ENCODE measurements at regions not wholly inside any gene's neighbourhood (a gene's known extent, or its start where the extent isn't known, plus 50 kb on each side); places are given as distances from the start of the nearest gene placed in this dataset.

DNA sequence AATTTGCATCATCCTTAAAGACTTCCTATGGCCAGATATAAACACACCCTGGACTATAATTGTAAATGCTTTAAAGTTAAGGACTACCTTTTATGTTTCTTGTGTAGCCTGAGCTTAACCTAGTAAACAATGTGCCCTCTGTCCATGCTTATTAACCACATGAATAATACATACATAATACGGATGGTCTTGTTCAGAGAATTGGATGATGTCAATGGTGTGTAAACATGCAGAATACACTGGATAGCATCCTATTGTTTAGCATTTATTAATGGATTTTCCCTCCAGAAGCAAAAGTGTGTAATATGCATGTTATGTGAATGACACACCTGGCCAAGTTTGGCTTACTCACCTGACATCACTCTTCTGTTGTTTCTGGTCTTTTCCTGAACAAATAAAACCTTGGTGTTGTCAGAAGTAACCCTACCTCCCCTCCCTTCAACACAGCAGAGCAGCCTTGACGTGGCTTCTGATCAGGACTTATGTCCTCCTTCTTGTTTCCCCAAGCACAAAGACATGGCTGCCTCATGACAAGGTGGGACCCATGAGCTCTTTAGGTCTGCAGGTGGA is 517.9 kb downstream of the MTRR start:
- no peak for DNase-seq (ENCODE audit: low read depth in 2 of 2)

DNA sequence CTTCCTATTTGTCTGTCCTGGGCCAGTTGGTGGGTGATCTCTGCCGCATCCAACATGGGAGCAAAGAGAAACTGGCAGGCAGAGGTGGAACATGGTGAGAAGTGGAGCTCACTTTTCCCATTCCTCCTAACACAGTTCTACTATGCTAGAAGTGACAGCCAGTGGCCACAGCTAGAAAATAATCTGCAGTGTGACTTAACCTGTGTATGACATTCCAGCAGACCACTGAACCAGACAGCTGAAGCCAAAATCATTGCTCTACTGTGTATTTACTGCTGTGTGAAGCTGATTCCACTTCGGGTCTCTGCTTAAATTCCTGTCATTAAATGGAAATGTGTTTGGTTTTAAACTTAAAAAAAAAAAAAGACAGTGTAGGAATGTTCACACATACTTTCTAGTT is 523.0 kb downstream of the MTRR start:
- DNase-seq (ENCODE audit: low read depth in 2 of 2), result no peak

DNA sequence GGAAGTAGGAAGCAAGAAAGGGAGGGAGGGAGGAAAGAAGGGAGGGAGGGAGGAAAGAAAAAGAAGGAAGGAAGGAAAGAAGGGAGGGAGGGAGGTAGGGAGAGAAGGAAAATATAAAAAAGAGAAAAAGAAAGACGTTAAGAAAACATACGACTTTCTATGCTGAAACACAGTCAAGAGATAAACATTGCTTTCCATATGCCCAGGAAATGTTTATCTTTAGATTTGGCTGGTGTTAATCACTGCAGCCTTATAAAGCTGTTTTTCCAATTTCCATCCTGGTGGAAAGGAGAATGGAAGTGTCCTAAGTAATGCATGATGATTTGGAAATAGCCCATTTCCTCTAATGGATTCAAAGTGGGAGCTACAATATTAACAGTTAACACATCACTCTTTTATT is 524.3 kb downstream of the MTRR start:
- no peak for DNase-seq (ENCODE audit: low read depth in 2 of 2)

DNA sequence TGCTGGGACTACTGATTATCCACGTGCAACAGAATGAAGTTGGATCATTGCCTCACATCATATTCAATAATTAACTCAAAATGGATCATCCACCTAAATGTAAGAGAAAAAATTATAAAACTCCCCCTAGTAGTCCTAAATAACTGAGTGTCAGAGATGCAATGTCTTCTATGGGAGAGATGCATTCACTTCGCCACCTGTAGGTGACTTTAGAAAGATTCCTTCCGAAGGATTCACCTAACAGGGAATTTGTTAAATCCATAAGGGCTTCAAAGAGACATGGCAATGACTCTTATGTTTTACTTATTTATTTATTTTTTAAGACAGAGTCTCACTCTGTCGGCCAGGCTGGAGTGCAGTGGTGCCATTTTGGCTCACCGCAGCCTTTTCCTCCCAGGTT is 526.0 kb downstream of the MTRR start:
- DNase-seq (ENCODE audit: low read depth in 2 of 2), result no peak

DNA sequence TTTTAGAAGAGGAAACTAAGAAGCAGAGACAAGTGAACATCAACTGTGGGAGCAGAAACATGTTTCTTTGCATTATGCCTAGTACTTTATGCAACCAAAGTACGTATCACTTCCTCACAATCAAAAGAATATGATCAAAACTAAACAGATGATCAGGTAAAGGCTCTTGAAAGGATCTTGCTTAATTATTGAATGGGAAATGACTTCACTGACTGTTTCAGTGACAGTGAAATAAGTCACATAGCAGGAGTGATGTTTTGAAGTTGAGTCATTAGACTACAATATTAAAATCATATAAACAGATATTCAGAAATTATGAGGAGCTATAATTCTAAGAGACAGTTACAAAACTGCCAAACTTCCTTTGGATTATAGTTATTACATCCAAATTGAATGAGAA is 527.3 kb downstream of the MTRR start:
- DNase-seq (ENCODE audit: low read depth in 2 of 2), result peak in 1 of 2 experiments; percentile 7

DNA sequence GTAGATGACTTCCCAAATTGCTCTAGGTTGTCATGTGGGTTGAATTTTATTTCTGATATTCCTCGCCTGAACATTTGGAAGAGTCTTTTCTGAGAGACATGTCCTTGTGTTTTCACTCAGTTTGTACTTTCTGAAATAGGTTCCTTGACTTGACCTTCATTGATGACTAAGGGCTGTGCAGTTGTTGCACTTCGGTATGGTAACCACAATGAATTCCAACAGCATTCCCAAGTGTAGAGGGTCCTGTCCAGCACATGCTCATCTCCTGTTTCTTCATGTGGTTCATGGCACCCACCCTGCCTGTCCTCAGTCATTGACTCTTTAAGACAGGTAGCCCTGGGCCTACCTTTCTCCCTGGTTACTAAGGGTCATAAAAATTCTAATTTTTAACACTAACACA is 527.8 kb downstream of the MTRR start:
- DNase-seq (ENCODE audit: low read depth in 2 of 2), result peak in 1 of 2 experiments; percentile 16

DNA sequence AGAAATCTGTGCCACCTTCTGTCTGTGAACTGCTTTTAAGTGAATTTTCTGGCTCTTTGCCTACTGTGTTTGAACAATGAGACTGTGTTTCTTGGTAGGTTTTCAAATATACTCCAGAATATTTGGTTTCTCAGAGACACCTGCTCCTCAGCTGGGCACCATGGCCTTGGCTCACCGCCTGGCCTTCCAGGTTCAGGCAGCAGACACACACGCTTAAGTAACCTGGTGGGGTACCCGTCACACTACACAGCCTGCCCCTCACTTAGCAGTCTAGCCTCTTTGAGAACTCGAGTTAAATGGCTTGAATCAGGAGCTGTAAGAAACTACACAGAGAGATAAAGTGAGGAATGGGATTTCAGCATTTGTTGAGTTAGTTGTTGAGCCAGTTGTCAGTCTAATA is 530.5 kb downstream of the MTRR start:
- no peak for DNase-seq (ENCODE audit: low read depth in 2 of 2)

DNA sequence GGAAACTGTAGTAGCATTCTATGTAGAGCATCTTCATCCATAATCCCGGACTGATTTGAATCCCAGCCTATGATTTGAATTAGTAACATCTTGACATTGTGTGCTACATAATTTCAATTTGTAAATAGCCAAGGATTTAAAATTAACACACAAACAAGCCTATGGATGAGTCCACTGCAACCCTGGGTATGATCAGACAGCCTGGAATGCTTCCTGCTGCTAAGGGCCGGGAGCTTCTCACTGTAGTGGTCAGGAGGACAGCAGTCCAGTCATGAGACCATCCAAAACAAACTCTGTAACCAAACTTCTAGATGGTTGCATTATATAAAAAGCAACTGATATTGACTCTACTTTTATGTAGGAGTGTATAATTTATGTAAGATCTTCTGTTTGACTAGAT is 539.3 kb downstream of the MTRR start:
- DNase-seq (ENCODE audit: low read depth in 2 of 2), result no peak

DNA sequence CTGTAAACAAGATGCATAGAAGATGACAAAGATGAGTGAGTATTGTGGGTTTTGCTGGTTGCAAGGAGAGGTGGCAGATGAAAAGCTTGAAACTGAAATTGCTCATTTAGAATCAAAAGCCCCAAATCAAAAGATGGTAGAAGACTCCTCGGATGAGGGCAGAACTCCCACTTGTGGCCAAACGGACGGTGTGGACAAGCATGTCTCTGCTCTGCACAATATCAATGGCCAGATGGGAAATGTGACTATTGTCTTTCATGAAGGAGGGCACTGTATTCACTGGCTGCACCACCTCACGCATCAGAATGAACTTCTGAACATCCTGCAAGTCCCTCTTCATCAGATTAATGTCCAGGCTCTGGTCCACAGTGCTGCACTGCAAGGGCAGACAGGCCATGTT is 541.7 kb downstream of the MTRR start:
- no peak for DNase-seq (ENCODE audit: low read depth in 2 of 2)

DNA sequence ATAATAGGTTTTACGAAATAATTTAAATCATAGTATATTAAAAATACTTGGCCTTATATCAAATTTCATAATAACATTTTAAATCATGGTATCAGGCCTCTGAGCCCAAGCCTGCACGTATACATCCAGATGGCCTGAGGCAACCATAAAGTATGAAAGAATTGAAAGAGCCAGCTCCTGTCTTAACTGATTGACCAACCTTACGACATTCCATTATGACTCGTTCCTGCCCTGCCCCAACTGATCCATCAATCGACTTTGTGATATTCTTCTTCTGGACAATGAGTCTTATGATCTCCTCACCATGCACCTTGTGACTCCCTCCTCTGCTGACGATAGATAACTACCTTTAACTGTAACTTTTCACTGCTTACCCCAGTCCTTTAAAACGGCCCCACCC is 545.0 kb downstream of the MTRR start:
- DNase-seq (ENCODE audit: low read depth in 2 of 2), result no peak

DNA sequence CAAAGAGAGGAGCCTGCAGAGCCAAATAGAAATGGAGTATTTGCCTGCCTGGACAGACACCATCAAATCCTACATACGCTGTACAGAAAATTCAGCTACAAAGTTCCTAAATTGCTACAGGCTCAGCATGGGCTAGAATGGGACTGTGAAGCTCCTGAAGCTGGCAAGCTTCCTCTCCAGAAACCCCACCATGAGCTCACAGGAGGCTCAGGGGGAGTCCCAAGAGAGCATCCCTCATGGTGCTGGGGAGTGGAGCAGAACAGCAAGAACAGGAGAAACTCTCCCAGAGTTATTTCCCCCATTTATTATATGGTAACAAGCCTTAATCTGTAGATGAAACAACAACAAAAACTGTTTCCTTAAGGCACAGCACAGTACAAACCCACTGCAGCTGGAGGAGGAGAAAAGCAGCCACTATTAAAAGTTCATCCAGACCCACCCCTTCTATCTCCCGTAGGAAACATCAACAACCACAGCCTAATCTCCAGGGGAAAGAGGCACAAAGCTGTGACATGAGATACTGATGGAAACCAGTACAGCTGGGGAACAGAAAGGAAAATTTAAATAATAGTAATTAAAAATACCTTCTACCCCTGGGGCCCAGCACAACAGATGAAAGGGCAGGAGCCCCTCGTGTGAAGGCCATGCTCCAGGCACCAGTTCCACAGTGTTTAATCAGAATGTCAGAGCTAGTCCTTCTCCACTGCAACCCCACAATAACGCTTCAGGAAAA is 548.5 kb downstream of the MTRR start:
- DNase-seq (ENCODE audit: low read depth in 2 of 2), result no peak

DNA sequence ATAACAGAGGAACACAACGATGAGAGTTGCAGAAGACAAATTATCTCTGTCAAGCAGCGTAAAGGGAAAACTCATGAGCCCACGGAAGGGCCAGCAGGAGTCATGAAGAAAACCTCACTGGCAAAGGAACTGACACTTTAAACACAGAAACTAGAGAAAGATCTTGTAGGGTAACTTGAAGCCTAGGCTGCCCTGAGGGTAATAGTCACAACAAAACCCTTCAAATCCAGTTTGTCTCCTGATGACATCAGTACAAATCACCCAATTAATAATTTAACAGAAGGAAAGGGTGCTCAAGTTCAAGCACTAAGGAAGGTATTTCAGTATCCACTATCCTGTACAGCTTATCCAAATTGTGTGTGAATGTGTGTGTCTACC is 549.1 kb downstream of the MTRR start:
- DNase-seq (ENCODE audit: low read depth in 2 of 2), result no peak

DNA sequence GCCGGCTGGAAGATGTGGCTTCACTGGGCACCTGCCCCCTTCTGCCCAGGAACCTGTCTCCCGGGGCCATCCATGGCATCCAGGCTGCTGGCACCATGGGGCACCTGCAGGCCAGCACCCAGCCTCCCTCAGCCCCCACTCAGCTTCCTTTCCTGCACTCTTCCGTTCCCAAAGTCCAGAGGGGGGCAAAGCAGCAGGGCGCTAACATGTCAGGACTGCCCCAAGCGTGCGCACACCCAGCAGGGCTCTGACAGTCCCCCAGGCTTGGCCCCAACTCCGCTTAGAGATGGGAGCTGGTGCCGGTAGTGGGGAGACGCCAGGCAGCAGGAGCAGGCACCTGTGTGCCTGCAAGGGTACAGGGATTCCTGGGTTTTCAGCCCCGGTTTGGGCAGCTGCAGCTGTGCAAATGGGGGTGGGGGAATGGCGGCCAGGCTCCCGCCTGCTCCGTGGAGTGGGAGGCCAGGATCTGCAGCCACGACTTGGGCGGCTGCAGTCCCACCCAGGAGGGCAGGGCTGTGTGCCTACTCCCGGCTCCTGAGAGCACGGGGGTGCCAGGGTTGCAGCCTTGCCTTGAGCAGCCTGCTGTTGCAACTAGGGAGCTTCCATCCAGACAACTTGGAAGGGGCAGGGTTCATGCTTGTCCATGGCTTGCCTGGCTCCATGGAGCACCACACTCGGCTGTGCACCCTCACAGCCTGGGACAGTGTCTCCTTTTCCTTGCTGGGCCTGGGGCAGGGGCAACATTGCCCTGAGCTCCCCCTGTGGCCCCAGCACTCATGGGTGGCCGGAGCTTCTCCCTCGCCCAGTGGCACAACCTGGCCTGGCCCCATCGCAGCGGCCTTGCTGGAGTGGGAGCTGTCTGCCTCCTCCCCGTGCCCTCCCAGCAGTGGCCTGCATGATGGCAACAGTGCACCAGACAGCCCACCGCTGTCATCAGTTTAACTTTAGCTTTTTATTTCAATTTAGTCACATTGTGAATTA is 561.1 kb downstream of the MTRR start:
- no peak for DNase-seq (ENCODE audit: low read depth in 2 of 2)

DNA sequence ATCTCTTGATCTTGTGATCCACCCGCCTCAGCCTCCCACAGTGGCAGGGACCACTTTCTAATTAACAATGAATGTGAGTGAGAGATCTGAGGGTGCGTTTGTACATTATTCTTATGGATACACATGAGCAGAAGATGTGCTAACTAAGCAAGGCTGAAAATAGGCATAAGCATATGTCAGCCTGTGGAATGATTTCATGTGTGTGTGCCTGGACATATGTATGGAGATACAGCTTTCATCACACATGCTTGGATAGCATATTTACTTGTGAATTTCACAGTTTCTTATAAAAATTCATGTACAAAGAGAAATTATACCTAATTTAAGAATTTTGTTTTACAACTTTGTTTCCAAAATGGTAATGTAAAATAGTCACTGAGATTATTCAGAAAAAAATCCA is 565.6 kb downstream of the MTRR start:
- DNase-seq (ENCODE audit: low read depth in 2 of 2), result no peak

DNA sequence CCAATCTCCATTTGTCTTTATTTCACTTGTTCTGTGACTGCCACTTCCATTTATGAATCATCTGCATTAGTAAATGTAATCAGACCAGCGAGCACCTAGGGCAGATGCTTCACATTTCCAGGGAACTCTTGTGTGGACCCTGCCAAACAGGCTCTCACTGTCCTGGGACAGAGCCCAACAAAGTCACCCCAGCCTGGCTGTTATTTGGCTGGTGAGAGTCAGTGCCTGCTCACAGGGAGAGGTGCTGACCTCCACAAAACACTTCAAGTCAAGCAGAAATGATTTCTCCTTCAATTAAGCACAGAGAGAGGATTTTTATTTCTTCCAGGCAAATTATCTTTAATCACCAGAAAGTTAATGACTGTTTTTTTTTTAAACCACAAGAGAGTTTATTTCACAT is 568.0 kb downstream of the MTRR start:
- no peak for DNase-seq (ENCODE audit: low read depth in 2 of 2)

DNA sequence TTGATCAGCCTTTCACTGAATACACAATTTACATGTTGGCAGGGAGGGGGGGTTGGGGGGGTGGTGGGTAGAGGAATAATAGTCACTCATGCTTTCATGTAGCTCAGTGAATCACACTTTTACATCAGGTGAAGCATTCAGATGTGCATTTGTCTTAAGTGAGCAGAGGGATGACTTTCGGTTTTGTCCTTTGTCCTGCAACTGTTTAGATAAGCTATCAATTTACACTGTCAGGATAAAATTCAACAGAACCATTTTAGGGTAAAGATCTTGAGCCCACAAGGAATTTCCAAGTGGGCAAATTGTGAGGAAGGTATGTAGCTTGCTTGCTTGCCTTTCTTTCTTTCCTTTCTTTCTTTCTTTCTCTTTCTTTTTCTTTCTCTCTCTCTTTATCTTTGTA is 576.2 kb downstream of the MTRR start:
- DNase-seq (ENCODE audit: low read depth in 2 of 2), result no peak

DNA sequence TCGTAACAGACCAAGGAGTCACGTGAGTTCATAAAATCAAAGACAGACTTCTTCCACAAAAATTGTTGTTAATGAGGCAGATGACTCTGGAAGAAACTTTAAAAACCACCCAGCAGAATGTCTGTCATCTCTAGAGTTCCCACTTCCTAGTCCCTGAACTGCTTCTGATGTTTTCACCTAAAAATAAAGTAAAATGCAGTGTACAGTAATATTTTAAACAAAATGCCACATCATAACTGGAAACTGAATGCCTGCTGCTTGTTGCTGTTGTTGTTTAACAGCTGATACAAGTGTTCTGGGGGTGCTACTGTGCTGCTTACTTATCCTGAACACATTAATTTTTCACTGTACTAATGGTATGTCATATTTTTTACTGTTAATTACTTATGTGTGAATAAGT is 577.2 kb downstream of the MTRR start:
- DNase-seq (ENCODE audit: low read depth in 2 of 2), result no peak

DNA sequence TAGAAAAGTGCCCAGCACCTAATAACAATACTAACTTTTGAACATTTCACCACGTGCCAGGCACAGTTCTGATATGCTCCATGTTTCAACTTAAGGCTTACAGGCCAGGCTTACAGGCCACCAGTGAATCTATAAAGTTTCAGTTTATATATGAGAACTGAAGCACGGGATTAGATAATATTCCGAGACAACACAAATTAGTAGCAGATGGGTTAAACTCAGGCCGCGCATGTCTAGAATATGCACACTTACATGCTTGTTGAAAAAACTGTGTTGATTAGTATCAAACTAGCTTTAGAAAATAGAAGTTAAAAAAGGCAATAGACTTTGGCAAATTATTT is 587.9 kb downstream of the MTRR start:
- DNase-seq (ENCODE audit: low read depth in 2 of 2), result peak; percentile 36 to 50

DNA sequence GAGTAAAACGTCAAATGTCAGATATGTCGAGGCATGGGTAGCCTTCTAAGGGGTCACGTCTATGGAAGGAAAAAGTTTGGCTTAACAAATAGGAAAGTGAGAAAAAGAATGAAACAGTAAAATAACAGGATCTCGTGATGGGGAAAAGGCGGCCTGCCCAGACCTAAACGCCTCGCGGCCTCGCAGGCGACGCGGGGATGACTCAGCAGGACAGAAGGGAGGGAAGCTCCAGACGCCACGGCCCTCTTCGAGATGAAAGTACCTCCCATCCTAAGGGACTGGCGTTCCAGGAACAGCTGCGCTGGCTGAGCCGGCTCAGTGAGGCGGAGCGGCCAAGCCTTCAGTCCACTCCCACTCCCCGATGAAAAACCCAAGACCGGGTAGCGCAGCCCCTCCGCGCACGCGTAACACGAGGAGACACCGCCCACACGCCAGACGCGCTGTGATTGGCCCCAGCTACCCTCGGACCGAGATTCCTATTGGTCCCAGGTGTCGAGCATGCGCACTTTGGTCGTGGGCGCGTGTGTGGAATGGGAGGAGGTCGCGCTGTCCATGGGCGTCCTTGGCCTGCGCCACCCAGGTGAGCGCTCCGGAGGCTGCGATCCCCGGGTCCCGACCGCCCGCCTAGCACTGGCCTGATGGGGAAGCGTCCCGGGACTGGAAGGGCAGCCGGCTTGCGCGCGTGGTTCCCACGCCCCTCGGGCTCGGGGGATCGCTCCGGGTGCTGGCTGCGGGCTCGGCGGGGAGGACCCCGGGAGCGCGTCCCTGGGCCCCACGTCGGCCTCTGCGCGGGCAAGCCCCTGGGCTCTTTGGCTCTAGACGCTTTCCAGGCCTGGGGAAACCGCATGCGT is 588.5 kb downstream of the MTRR start:
- DNase-seq (ENCODE audit: low read depth in 2 of 2), result peak; percentile 97 to 98

DNA sequence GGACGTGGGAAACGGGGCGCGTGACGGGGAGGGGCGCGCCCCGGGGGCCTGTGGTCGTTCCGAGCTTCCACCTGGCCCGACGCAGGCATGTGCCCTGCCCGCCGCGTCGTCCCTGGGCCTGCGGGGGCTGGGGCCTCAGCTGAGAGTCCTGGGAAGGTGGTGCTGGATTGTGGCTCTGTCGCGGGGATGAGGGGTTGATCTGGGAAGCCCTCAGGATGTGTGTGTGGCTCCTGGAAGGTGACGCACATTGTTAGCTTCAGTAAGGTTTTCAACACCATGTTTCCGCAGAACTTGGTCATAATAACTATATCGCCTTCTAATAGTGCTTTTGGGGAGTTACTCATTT is 589.1 kb downstream of the MTRR start:
- no peak for DNase-seq (ENCODE audit: low read depth in 2 of 2)

DNA sequence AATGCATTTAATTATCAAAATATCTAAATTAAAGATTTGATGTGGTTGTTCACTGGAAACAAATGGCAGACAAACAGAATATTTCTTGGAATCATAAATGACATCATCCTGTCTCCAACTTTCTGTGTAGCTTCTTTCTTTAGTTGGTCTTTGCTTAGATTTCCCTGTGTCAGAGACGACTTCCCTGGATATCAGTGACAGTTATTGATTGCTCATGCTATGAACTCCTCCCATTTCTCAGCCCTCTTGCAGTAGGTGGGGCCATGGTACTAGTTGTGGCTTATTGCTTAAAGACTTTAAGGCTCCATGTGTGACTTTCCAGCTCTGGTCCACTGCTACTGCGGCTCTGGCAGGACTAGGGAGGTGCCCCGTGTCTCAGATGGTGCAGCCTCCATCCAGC is 592.6 kb downstream of the MTRR start:
- DNase-seq (ENCODE audit: low read depth in 2 of 2), result no peak

DNA sequence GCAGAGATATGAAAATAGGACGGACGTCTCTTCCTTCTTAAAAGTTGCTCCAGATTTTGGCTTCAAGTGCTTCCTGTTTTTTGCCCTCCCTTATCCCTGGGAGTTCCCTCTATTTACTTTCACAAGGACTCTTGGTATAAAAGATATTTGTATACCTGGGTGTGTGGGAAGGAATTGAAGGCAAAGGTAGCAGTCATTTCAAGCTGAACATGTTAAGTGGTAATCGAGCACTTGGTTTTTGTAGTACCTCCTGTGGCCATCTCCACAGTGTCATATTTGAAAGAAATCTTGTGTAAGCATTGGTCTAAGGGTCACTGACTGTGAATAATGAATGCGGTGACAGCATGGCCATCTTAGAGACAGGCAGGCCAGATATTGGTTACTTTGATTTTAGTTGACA is 593.6 kb downstream of the MTRR start:
- DNase-seq (ENCODE audit: low read depth in 2 of 2), result no peak
